A549 (cell line): ENCODE measurements at regions not wholly inside any gene's neighbourhood (a gene's known extent, or its start where the extent isn't known, plus 50 kb on each side); places are given as distances from the start of the nearest gene placed in this dataset.

Experiments used
- ATAC-seq, 2 experiments: fragments of 200-7000 bp in 1 of 2; fragments of >200 bp in 1 of 2; cut with Nextera tagmentation in 1 of 2; cut with Tn5 transposase in 1 of 2; 3 replicates each; pipeline versions ENCODE4 v1.8.0 to v1.9.1; 2018 to 2020; ENCODE audit warnings: mild to moderate bottlenecking in 1 of 2, moderate library complexity in 1 of 2
- CTCF ChIA-PET: fragments of 300-600 bp; sonication (Branson Sonifier 250); formaldehyde crosslinking; extraction: SDS; loops from one replicate; lab custom pipeline; 2021; ENCODE audit warnings: antibody characterized with exemption, inconsistent platforms; lab: Yijun Ruan, JAX
- POLR2A ChIA-PET: fragments of 350-600 bp; formaldehyde crosslinking; extraction: SDS; loops from one replicate; lab custom pipeline; 2021; ENCODE audit warnings: antibody characterized with exemption, inconsistent platforms; lab: Yijun Ruan, JAX
- DNase-seq, 2 experiments: peaks; one replicate each; pipeline versions ENCODE4 v3.0.0 to v3.0.0-alpha.2; 2011 to 2016; ENCODE audit warnings: low read depth in 1 of 2, low spot score in 1 of 2
- FAIRE-seq: peaks from 2 replicates; lab custom pipeline; 2011; peaks lifted over from hg19 to GRCh38; lab: Jason Lieb, UNC
- H3K27ac ChIP-seq, 2 experiments: fragments of >200 bp; sonication (Bioruptor Twin); formaldehyde crosslinking; 3 replicates each; pipeline ENCODE4 v1.5.1; 2016 to 2017
- H3K4me1 ChIP-seq: fragments of >200 bp; sonication (Bioruptor Twin); formaldehyde crosslinking; 3 replicates; pipeline ENCODE4 v1.6.1; 2016
- H3K4me2 ChIP-seq: fragments of >200 bp; sonication (Bioruptor Twin); formaldehyde crosslinking; 3 replicates; pipeline ENCODE4 v1.6.1; 2016
- H3K4me3 ChIP-seq: fragments of >200 bp; sonication (Bioruptor Twin); formaldehyde crosslinking; 3 replicates; pipeline ENCODE4 v1.5.1; 2016
- H3K9me3 ChIP-seq: fragments of >200 bp; sonication (Bioruptor Twin); formaldehyde crosslinking; 3 replicates; pipeline ENCODE4 v1.6.1; 2016
- BHLHE40 ChIP-seq: IDR thresholded peaks from 2 replicates; pipeline ENCODE4 v1.6.1; 2012; ENCODE audit warnings: low read depth, low read length, inconsistent platforms
- CEBPB ChIP-seq, 2 experiments: fragments of >200 bp in 1 of 2; sonication (Bioruptor Twin) in 1 of 2; formaldehyde crosslinking in 1 of 2; IDR thresholded peaks; 2 replicates each; pipeline ENCODE4 v1.6.1; 2012 to 2016
- CHD4 ChIP-seq: fragments of 200-600 bp; sonication (generic); IDR thresholded peaks from 2 replicates; pipeline ENCODE4 v1.6.1; 2016; ENCODE audit warnings: antibody characterized with exemption, mild to moderate bottlenecking, borderline replicate concordance
- EHF ChIP-seq: fragments of 250-450 bp; sonication (Bioruptor Pico); IDR thresholded peaks from 2 replicates; pipeline ENCODE4 v1.5.0; 2020; ENCODE audit warnings: mild to moderate bottlenecking
- FOSB ChIP-seq: fragments of 250-450 bp; sonication (Bioruptor Pico); IDR thresholded peaks from 2 replicates; pipeline ENCODE4 v1.5.0; 2020; ENCODE audit warnings: mild to moderate bottlenecking, moderate library complexity
- FOSL2 ChIP-seq, 2 experiments: fragments of 450-650 bp in 1 of 2; fragments of >200 bp in 1 of 2; sonication (Bioruptor Twin) in 1 of 2; formaldehyde crosslinking; IDR thresholded peaks; 2 replicates each; pipeline versions ENCODE4 v1.5.0 to v1.6.1; 2016 to 2020; ENCODE audit warnings: mild to moderate bottlenecking in 1 of 2, moderate library complexity in 1 of 2
- FOXS1 ChIP-seq: fragments of 250-450 bp; sonication (Bioruptor Pico); IDR thresholded peaks from 2 replicates; pipeline ENCODE4 v1.5.0; 2020; ENCODE audit warnings: mild to moderate bottlenecking, moderate library complexity
- HDAC2 ChIP-seq: fragments of 200-600 bp; sonication (generic); IDR thresholded peaks from 2 replicates; pipeline ENCODE4 v1.6.1; 2016
- HEYL ChIP-seq: fragments of 250-450 bp; sonication (Bioruptor Pico); IDR thresholded peaks from 2 replicates; pipeline ENCODE4 v1.8.0; 2021; ENCODE audit warnings: mild to moderate bottlenecking, moderate library complexity
- MYC ChIP-seq: IDR thresholded peaks from 2 replicates; pipeline ENCODE4 v1.6.1; 2012; ENCODE audit warnings: mild to moderate bottlenecking, inconsistent platforms, low read length, improper control_type of control experiment, borderline replicate concordance
- NPAS2 ChIP-seq: fragments of 250-450 bp; sonication (Bioruptor Pico); IDR thresholded peaks from 2 replicates; pipeline ENCODE4 v1.8.0; 2022; ENCODE audit warnings: mild to moderate bottlenecking, moderate library complexity, borderline replicate concordance
- NR3C1 ChIP-seq: fragments of >200 bp; sonication (Bioruptor Twin); formaldehyde crosslinking; IDR thresholded peaks from 3 replicates; pipeline ENCODE4 v1.6.1; 2017
- PHF8 ChIP-seq: fragments of 200-600 bp; sonication (generic); IDR thresholded peaks from 2 replicates; pipeline ENCODE4 v1.6.1; 2016; ENCODE audit warnings: low read depth, mild to moderate bottlenecking, antibody characterized with exemption, moderate library complexity, borderline replicate concordance
- POLR2AphosphoS2 ChIP-seq: conservative IDR thresholded peaks from 2 replicates; pipeline ENCODE4 v1.6.1; 2012; ENCODE audit warnings: low read length, improper control_type of control experiment, inconsistent platforms
- RAD21 ChIP-seq, 2 experiments: fragments of >200 bp in 1 of 2; sonication (Bioruptor Twin) in 1 of 2; formaldehyde crosslinking in 1 of 2; IDR thresholded peaks in 1 of 2; conservative IDR thresholded peaks in 1 of 2; 2 replicates in 1 of 2; 3 replicates in 1 of 2; pipeline ENCODE4 v1.6.1; 2012 to 2018; ENCODE audit warnings: inconsistent platforms in 1 of 2
- RFX5 ChIP-seq: fragments of 450-650 bp; IDR thresholded peaks from 2 replicates; pipeline ENCODE4 v1.7.1; 2014; ENCODE audit warnings: antibody characterized with exemption, mild to moderate bottlenecking, moderate library complexity
- RNF2 ChIP-seq: fragments of 200-600 bp; sonication (generic); IDR thresholded peaks from 2 replicates; pipeline ENCODE4 v1.6.1; 2016; ENCODE audit warnings: low read depth, mild to moderate bottlenecking, antibody characterized with exemption, moderate library complexity, borderline replicate concordance
- SREBF2 ChIP-seq: fragments of 450-650 bp; IDR thresholded peaks from 2 replicates; pipeline ENCODE4 v1.6.1; 2014; ENCODE audit warnings: mild to moderate bottlenecking, moderate library complexity
- TFCP2L1 ChIP-seq: fragments of 250-450 bp; sonication (Bioruptor Pico); IDR thresholded peaks from 2 replicates; pipeline ENCODE4 v1.5.0; 2021; ENCODE audit warnings: mild to moderate bottlenecking
- ZFP36 ChIP-seq: fragments of 450-650 bp; IDR thresholded peaks from 2 replicates; pipeline ENCODE4 v1.6.1; 2014; ENCODE audit warnings: borderline replicate concordance; ENCODE audit not compliant: partially characterized antibody
- WGBS: methylation state at CpG from one replicate; pipeline ENCODE4 v1.1.6; 2017; ENCODE audit errors: missing lambda C conversion rate; 5-methylcytosine and 5-hydroxymethylcytosine counted together
- TF ChIP-seq, protein P1 (sequence below): fragments of >200 bp; sonication (Bioruptor Twin); formaldehyde crosslinking; IDR thresholded peaks from 2 replicates; pipeline ENCODE4 v1.6.1; 2016
- TF ChIP-seq, protein P2 (sequence below): fragments of 250-450 bp; sonication (Bioruptor Pico); IDR thresholded peaks from 2 replicates; pipeline ENCODE4 v1.5.0; 2021; ENCODE audit warnings: mild to moderate bottlenecking, moderate library complexity, borderline replicate concordance
- TF ChIP-seq, protein P3 (sequence below): fragments of >200 bp; sonication (Bioruptor Twin); formaldehyde crosslinking; IDR thresholded peaks from 3 replicates; pipeline ENCODE4 v1.6.1; 2016
- TF ChIP-seq, protein P4 (sequence below): IDR thresholded peaks from 2 replicates; pipeline ENCODE4 v1.6.1; 2012

DNA sequence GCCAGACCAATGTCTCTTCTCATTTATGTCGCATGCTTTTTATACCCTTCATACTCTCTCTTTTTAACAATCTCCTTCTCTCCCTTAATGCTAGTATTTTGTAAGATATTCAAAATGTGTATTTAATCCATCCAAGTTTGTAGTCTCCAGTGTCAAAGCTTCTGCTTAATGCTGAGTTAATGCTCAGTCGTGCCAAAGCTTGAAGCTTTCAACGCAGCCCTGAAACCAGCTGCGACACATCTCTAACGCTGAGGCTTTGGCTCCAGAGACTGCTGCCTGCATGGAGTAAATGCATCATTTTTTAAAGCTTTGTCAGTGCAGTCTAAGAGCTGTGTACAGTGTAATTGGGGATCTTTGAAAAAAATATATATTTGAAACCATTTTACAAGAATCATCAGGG, 2108.8 kb upstream of the PIK3C3 start:
- H3K9me3 ChIP-seq = no peaks in the 10 kb centered on the region
- TF ChIP-seq BHLHE40 (no peak), HEYL (CRISPR knock-in tag) (no peak), TFCP2L1 (no peak), NPAS2 (CRISPR knock-in tag) (no peak), CHD4 (no peak), FOSL2 (IDR thresholded peaks at IDR 0.05) (no peak), FOSL2 (CRISPR knock-in tag; IDR thresholded peaks at IDR 0.05) (no peak), FOXS1 (CRISPR knock-in tag) (no peak), RFX5 (no peak), RAD21 (conservative IDR thresholded peaks at IDR 0.05 in 1 of 2, IDR thresholded peaks at IDR 0.05 in 1 of 2) (no peak)
- TF ChIP-seq, protein P1, sequence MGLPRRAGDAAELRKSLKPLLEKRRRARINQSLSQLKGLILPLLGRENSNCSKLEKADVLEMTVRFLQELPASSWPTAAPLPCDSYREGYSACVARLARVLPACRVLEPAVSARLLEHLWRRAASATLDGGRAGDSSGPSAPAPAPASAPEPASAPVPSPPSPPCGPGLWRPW = no peak
- TF ChIP-seq, protein P2, sequence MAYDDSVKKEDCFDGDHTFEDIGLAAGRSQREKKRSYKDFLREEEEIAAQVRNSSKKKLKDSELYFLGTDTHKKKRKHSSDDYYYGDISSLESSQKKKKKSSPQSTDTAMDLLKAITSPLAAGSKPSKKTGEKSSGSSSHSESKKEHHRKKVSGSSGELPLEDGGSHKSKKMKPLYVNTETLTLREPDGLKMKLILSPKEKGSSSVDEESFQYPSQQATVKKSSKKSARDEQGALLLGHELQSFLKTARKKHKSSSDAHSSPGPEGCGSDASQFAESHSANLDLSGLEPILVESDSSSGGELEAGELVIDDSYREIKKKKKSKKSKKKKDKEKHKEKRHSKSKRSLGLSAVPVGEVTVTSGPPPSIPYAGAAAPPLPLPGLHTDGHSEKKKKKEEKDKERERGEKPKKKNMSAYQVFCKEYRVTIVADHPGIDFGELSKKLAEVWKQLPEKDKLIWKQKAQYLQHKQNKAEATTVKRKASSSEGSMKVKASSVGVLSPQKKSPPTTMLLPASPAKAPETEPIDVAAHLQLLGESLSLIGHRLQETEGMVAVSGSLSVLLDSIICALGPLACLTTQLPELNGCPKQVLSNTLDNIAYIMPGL = no peak
- TF ChIP-seq, protein P3, sequence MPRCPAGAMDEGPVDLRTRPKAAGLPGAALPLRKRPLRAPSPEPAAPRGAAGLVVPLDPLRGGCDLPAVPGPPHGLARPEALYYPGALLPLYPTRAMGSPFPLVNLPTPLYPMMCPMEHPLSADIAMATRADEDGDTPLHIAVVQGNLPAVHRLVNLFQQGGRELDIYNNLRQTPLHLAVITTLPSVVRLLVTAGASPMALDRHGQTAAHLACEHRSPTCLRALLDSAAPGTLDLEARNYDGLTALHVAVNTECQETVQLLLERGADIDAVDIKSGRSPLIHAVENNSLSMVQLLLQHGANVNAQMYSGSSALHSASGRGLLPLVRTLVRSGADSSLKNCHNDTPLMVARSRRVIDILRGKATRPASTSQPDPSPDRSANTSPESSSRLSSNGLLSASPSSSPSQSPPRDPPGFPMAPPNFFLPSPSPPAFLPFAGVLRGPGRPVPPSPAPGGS = no peak
- TF ChIP-seq, protein P4, sequence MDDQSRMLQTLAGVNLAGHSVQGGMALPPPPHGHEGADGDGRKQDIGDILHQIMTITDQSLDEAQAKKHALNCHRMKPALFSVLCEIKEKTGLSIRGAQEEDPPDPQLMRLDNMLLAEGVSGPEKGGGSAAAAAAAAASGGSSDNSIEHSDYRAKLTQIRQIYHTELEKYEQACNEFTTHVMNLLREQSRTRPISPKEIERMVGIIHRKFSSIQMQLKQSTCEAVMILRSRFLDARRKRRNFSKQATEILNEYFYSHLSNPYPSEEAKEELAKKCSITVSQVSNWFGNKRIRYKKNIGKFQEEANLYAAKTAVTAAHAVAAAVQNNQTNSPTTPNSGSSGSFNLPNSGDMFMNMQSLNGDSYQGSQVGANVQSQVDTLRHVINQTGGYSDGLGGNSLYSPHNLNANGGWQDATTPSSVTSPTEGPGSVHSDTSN = no peak
- WGBS = 70% methylated on average over 5 of the region's 5 CpGs
- FAIRE-seq (no peak), DNase-seq (no peak), ATAC-seq (no peak)
- POLR2A ChIA-PET = interaction anchor here (0.6 kb wide), 1 partner anchor 266 kb away, joined by 3 read pairs; no protein-coding TSS in a partner anchor
- no peak overlapping the region for H3K4me2 ChIP-seq
- no peak overlapping the region for H3K27ac ChIP-seq
- CTCF ChIA-PET = no interaction called here
- no peak overlapping the region for H3K4me3 ChIP-seq
- H3K4me1 ChIP-seq = no peaks in the 10 kb centered on the region

DNA sequence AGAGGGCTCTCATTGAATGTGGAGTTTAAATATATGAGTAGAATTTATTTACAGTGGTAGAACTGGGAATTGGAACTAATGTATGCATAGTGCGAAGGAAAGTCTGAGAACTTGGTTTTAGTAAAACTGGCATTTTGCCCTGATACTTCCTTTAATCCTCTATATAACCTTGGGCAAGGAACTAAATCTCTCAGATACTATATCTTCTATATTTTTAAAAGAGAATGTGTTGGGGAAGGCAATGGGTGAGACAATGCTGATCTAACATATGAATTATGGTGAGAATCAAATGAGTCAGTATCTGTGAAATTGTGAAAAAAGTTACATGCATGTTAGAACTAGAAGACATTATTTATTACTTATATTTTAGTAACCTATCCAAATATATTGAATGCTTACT, 2109.4 kb upstream of the PIK3C3 start:
- H3K4me1 ChIP-seq = no peaks in the 10 kb centered on the region
- FAIRE-seq (no peak), DNase-seq (no peak), ATAC-seq (no peak)
- no peak overlapping the region for H3K27ac ChIP-seq
- H3K4me2 ChIP-seq = no peak overlapping the region
- ChIA-PET CTCF (no interaction called here), POLR2A (no interaction called here)
- 22% methylated on average over 1 of the region's 1 CpG for WGBS
- H3K9me3 ChIP-seq = no peaks in the 10 kb centered on the region
- H3K4me3 ChIP-seq = no peak overlapping the region
- TF ChIP-seq TFCP2L1 (no peak), POLR2AphosphoS2 (no peak)
- TF ChIP-seq, protein P2 = no peak

DNA sequence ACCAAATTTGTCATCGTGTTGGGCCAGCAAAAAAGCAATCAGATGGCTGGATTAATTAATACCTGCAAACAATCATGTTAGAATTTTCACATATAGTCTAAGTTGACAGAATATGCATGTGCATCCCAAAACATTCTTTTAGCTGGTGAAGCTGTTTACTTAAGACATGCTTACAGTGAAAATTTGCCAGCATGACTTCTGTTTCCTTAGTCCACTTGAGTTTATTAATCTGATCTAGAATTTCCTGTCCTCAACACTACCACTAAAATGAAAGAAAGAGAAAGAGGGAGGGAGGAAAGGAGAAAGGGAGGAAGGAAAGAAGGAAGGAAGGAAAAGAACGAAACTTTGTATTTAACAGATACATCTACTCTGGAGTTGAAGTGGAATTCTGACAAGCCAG, 2109.9 kb upstream of the PIK3C3 start:
- Histone ChIP-seq H3K27ac (no peak overlapping the region), H3K4me3 (no peak overlapping the region), H3K9me3 (no peaks in the 10 kb centered on the region), H3K4me1 (no peaks in the 10 kb centered on the region), H3K4me2 (no peak overlapping the region)
- ChIA-PET POLR2A (no interaction called here), CTCF (no interaction called here)
- ATAC-seq (no peak), DNase-seq (no peak), FAIRE-seq (no peak)
- 0% methylated on average over 2 of the region's 2 CpGs for WGBS
- no peak for TF ChIP-seq ZFP36
- no peak for TF ChIP-seq NR3C1
- no peak for TF ChIP-seq RAD21 (conservative IDR thresholded peaks at IDR 0.05 in 1 of 2, IDR thresholded peaks at IDR 0.05 in 1 of 2)
- TF ChIP-seq MYC = no peak
- TF ChIP-seq FOSB (CRISPR knock-in tag) = no peak
- no peak for TF ChIP-seq PHF8
- TF ChIP-seq, protein P1 = no peak
- TF ChIP-seq HDAC2 = no peak
- no peak for TF ChIP-seq EHF (CRISPR knock-in tag)
- no peak for TF ChIP-seq CEBPB (IDR thresholded peaks at IDR 0.05)
- TF ChIP-seq SREBF2 = no peak
- no peak for TF ChIP-seq RNF2
- TF ChIP-seq POLR2AphosphoS2 = no peak
- TF ChIP-seq, protein P2 = no peak
